SH-SY5Y (cell line): ENCODE measurements at regions not wholly inside any gene's neighbourhood (a gene's known extent, or its start where the extent isn't known, plus 50 kb on each side); places are given as distances from the start of the nearest gene placed in this dataset.

Experiments used
- GATA2 ChIP-seq: IDR thresholded peaks from 2 replicates; pipeline ENCODE4 v1.6.1; 2011; ENCODE audit warnings: mild to moderate bottlenecking, low read depth, low read length
- GATA3 ChIP-seq: IDR thresholded peaks from 2 replicates; pipeline ENCODE4 v1.6.1; 2011; ENCODE audit warnings: low read depth, mild to moderate bottlenecking, low read length, moderate library complexity

DNA sequence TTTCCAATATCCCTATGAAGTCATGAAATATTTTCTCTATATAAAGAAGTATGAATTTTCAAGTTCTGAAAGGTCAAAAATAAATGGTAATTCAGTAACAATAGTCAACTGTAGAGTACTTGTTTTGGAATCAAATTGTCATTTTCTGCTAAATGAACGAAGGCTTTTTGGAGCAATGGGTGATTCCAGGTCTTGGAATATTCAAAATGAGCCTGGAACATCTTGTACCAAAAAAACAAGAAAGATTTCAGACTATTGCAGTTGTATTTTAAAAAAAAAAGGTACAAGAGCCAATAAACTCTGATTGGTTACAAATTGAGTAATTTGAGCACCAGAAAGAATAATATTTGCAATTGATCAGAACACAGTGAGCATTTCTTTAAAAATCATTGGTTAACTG, 730.1 kb downstream of the DTWD2 start:
- no peak for TF ChIP-seq GATA2
- no peak for TF ChIP-seq GATA3
